ENCODE measurements at regions not wholly inside any gene's neighbourhood (a gene's known extent, or its start where the extent isn't known, plus 50 kb on each side); places are given as distances from the start of the nearest gene placed in this dataset.

DNA sequence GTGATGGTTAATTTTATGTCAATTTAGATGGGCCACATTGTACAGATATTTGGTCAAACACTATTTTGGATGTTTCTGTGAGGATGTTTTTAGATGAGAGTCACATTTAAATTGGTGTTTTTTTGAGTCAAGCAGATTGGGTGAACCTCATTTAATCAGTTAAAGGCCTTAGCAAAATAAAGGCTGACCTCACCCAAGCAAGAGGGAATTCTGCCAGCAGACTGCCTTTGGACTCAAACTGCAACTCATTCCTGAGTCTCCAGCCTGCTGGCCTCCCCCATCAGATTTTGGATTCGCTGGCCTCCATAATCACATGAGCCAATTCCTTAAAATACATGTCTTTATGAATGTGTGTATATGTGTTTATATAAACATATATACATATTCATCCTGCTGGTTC lies 282.7 kb upstream of the POU5F2 start:
- TF ChIP-seq CTCF (IDR thresholded peaks at IDR 0.05; ENCODE audit: unreplicated experiment), result no peak
- no peaks in the 10 kb centered on the region for H3K36me3 Mint-ChIP-seq (ENCODE audit: insufficient read depth, unreplicated experiment)
- intact Hi-C loops (cut with micrococcal nuclease), result no loop called here
- no peak for DNase-seq (ENCODE audit: unreplicated experiment)
- no TSS peak for BruUV-seq (replicated peaks)
- H3K4me1 Mint-ChIP-seq (ENCODE audit: insufficient read depth, unreplicated experiment), result peaks cover 8% of the 10 kb centered on the region
- no peak overlapping the region for H3K27ac Mint-ChIP-seq (ENCODE audit: low read depth, unreplicated experiment)
- no peaks in the 10 kb centered on the region for H3K9me3 Mint-ChIP-seq (ENCODE audit: unreplicated experiment)
- POLR2A ChIA-PET, result no interaction called here
- no peak overlapping the region for H3K4me3 Mint-ChIP-seq (ENCODE audit: unreplicated experiment)
- CTCF ChIA-PET, result no interaction called here
- no peaks in the 10 kb centered on the region for H3K27me3 Mint-ChIP-seq (ENCODE audit: insufficient read depth, unreplicated experiment)

DNA sequence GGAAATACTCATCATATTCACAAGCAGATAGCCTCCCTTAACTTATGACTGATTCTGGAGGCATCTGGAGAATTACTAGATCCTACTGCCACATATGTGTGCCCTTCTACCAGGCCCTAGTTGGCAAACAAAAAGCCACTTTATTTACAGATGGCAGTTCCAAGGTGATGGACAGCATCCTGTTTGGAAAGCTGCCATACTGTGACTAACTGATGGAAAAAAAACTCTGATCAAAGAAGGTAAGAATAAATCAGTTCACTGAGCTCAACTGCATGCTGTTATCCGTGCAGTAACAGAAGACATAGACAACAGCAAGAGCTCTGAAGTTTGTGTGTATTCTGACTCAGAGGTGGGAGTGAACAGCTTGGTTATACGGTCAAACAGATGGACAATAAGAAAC lies 279.8 kb upstream of the POU5F2 start:
- H3K4me3 Mint-ChIP-seq (ENCODE audit: unreplicated experiment), result no peak overlapping the region
- peaks cover 8% of the 10 kb centered on the region for H3K4me1 Mint-ChIP-seq (ENCODE audit: insufficient read depth, unreplicated experiment)
- peak overlapping the region; percentile 4 for H3K27ac Mint-ChIP-seq (ENCODE audit: low read depth, unreplicated experiment)
- POLR2A ChIA-PET, result no interaction called here
- no peaks in the 10 kb centered on the region for H3K9me3 Mint-ChIP-seq (ENCODE audit: unreplicated experiment)
- CTCF ChIA-PET, result no interaction called here
- no TSS peak for BruUV-seq (replicated peaks)
- peak; percentile 67 for DNase-seq (ENCODE audit: unreplicated experiment)
- H3K36me3 Mint-ChIP-seq (ENCODE audit: insufficient read depth, unreplicated experiment), result no peaks in the 10 kb centered on the region
- TF ChIP-seq CTCF (IDR thresholded peaks at IDR 0.05; ENCODE audit: unreplicated experiment), result no peak
- no peaks in the 10 kb centered on the region for H3K27me3 Mint-ChIP-seq (ENCODE audit: insufficient read depth, unreplicated experiment)
- intact Hi-C loops (cut with micrococcal nuclease), result no loop called here

- H3K36me3 Mint-ChIP-seq (ENCODE audit: insufficient read depth, unreplicated experiment), result no peaks in the 10 kb centered on the region
- TF ChIP-seq CTCF (IDR thresholded peaks at IDR 0.05; ENCODE audit: unreplicated experiment), result no peak
- H3K27ac Mint-ChIP-seq (ENCODE audit: low read depth, unreplicated experiment), result no peak overlapping the region
- DNase-seq (ENCODE audit: unreplicated experiment), result no peak
- H3K9me3 Mint-ChIP-seq (ENCODE audit: unreplicated experiment), result no peaks in the 10 kb centered on the region
- H3K4me1 Mint-ChIP-seq (ENCODE audit: insufficient read depth, unreplicated experiment), result peaks cover 12% of the 10 kb centered on the region
- no peaks in the 10 kb centered on the region for H3K27me3 Mint-ChIP-seq (ENCODE audit: insufficient read depth, unreplicated experiment)
- POLR2A ChIA-PET, result no interaction called here
- CTCF ChIA-PET, result no interaction called here
- intact Hi-C loops (cut with micrococcal nuclease), result no loop called here
- no peak overlapping the region for H3K4me3 Mint-ChIP-seq (ENCODE audit: unreplicated experiment)
- BruUV-seq (replicated peaks), result no TSS peak
These were observed 276.2 kb upstream of the POU5F2 start for GRCh38 chr5:94017579-94017978.

DNA sequence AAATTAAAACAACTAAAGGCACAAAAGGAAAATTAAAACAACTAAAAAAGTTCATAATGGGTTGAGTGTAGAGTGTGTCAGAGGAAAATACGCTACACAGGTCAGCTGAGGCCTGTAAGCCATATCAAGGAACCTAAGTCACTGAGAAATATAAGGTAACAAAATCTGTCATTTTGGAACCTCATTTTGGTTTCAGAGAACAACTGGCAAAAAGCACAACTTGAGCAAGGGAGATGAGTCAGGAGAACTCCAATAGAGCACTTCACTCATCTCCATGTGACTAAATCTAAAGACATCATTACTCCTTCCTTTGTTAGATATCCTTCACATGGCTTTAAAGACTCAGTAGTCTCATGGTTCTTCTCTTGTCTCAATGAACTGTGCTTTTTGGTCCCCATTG lies 269.4 kb upstream of the POU5F2 start:
- CTCF ChIA-PET, result no interaction called here
- DNase-seq (ENCODE audit: unreplicated experiment), result no peak
- Mint-ChIP-seq H3K4me1 (ENCODE audit: insufficient read depth, unreplicated experiment) (peaks cover 6% of the 10 kb centered on the region), H3K4me3 (ENCODE audit: unreplicated experiment) (no peak overlapping the region), H3K27me3 (ENCODE audit: insufficient read depth, unreplicated experiment) (no peaks in the 10 kb centered on the region), H3K9me3 (ENCODE audit: unreplicated experiment) (peaks cover 10% of the 10 kb centered on the region), H3K36me3 (ENCODE audit: insufficient read depth, unreplicated experiment) (peaks cover 8% of the 10 kb centered on the region), H3K27ac (ENCODE audit: low read depth, unreplicated experiment) (no peak overlapping the region)
- TF ChIP-seq CTCF (IDR thresholded peaks at IDR 0.05; ENCODE audit: unreplicated experiment), result no peak
- POLR2A ChIA-PET, result no interaction called here
- intact Hi-C loops (cut with micrococcal nuclease), result no loop called here
- BruUV-seq (replicated peaks), result no TSS peak

All from MCF 10A (cell line).